ENCODE measurements at regions not wholly inside any gene's neighbourhood (a gene's known extent, or its start where the extent isn't known, plus 50 kb on each side); places are given as distances from the start of the nearest gene placed in this dataset.

DNA sequence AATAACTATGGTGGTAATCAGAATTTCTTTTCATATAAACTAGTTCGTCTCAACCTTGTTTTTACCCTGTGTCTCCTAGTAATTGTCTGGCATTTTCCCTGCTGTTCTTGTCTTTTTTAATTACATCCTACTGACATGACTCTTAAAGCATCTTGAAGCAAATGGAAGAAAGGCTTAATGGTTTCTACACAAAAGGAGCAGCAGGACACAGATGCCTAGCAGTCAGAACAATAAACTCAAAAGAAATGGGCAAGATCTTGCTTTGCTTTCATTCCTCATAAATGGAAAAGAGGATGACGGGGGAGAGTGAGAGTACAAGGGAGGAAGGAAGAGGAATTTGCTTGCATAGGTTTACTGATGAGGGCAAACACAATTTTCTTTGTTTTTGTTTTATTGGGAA is 293.2 kb upstream of the EMCN start:
- TF ChIP-seq CTCF (conservative IDR thresholded peaks at IDR 0.05; ENCODE audit: low read depth, low read length) (no peak), EZH2 (IDR thresholded peaks at IDR 0.05; ENCODE audit: borderline replicate concordance, low read depth, low read length, poor library complexity, severe bottlenecking) (no peak)
